ENCODE measurements at regions not wholly inside any gene's neighbourhood (a gene's known extent, or its start where the extent isn't known, plus 50 kb on each side); places are given as distances from the start of the nearest gene placed in this dataset.
"Not testable (repeated sequence)": the region's sequence is repeated elsewhere in the genome, so short reads cannot be mapped to it uniquely, and the experiment has no call there.

GRCh38 chr21:10346249-10346648, 175.1 kb upstream of the TPTE start:
- not testable (repeated sequence) for ATAC-seq (ENCODE audit: low read depth); H3K4me3 ChIP-seq (ENCODE audit: severe bottlenecking); H3K27ac ChIP-seq (ENCODE audit: poor library complexity, severe bottlenecking); H3K9me3 ChIP-seq (ENCODE audit: severe bottlenecking); DNase-seq (ENCODE audit: low spot score); H3K36me3 ChIP-seq (ENCODE audit: low read depth); H3K4me1 ChIP-seq (ENCODE audit: insufficient read depth, poor library complexity, severe bottlenecking); H3K27me3 ChIP-seq (ENCODE audit: insufficient read depth, poor library complexity, severe bottlenecking)

- not testable (repeated sequence) for H3K4me3 ChIP-seq (ENCODE audit: severe bottlenecking); H3K4me1 ChIP-seq (ENCODE audit: insufficient read depth, poor library complexity, severe bottlenecking); H3K9me3 ChIP-seq (ENCODE audit: severe bottlenecking); H3K36me3 ChIP-seq (ENCODE audit: low read depth); H3K27ac ChIP-seq (ENCODE audit: poor library complexity, severe bottlenecking); DNase-seq (ENCODE audit: low spot score); H3K27me3 ChIP-seq (ENCODE audit: insufficient read depth, poor library complexity, severe bottlenecking); ATAC-seq (ENCODE audit: low read depth)
These were observed 174.3 kb upstream of the TPTE start for GRCh38 chr21:10346933-10347615.

- not testable (repeated sequence) for H3K4me3 ChIP-seq (ENCODE audit: severe bottlenecking); H3K4me1 ChIP-seq (ENCODE audit: insufficient read depth, poor library complexity, severe bottlenecking); ATAC-seq (ENCODE audit: low read depth); H3K36me3 ChIP-seq (ENCODE audit: low read depth); H3K9me3 ChIP-seq (ENCODE audit: severe bottlenecking); DNase-seq (ENCODE audit: low spot score); H3K27me3 ChIP-seq (ENCODE audit: insufficient read depth, poor library complexity, severe bottlenecking); H3K27ac ChIP-seq (ENCODE audit: poor library complexity, severe bottlenecking)
These were observed 173.7 kb upstream of the TPTE start for GRCh38 chr21:10347675-10348074.

- not testable (repeated sequence) for ATAC-seq (ENCODE audit: low read depth); H3K9me3 ChIP-seq (ENCODE audit: severe bottlenecking); DNase-seq (ENCODE audit: low spot score)
These were observed 173.2 kb upstream of the TPTE start for GRCh38 chr21:10348150-10348549.

GRCh38 chr21:10354851-10355578, 166.4 kb upstream of the TPTE start:
- H3K27me3 ChIP-seq (ENCODE audit: insufficient read depth, poor library complexity, severe bottlenecking); H3K4me1 ChIP-seq (ENCODE audit: insufficient read depth, poor library complexity, severe bottlenecking); ATAC-seq (ENCODE audit: low read depth); H3K4me3 ChIP-seq (ENCODE audit: severe bottlenecking); H3K36me3 ChIP-seq (ENCODE audit: low read depth); H3K9me3 ChIP-seq (ENCODE audit: severe bottlenecking); H3K27ac ChIP-seq (ENCODE audit: poor library complexity, severe bottlenecking); DNase-seq (ENCODE audit: low spot score): not testable (repeated sequence)

More at GRCh38 chr21:10348150-10348549, 173.2 kb upstream of the TPTE start:
- H3K4me3 ChIP-seq (ENCODE audit: severe bottlenecking); H3K27me3 ChIP-seq (ENCODE audit: insufficient read depth, poor library complexity, severe bottlenecking); H3K36me3 ChIP-seq (ENCODE audit: low read depth); H3K27ac ChIP-seq (ENCODE audit: poor library complexity, severe bottlenecking); H3K4me1 ChIP-seq (ENCODE audit: insufficient read depth, poor library complexity, severe bottlenecking): not testable (repeated sequence)

GRCh38 chr21:10359120-10359519, 162.3 kb upstream of the TPTE start:
- not testable (repeated sequence) for H3K9me3 ChIP-seq (ENCODE audit: severe bottlenecking); H3K4me1 ChIP-seq (ENCODE audit: insufficient read depth, poor library complexity, severe bottlenecking); DNase-seq (ENCODE audit: low spot score); H3K36me3 ChIP-seq (ENCODE audit: low read depth); ATAC-seq (ENCODE audit: low read depth); H3K4me3 ChIP-seq (ENCODE audit: severe bottlenecking); H3K27ac ChIP-seq (ENCODE audit: poor library complexity, severe bottlenecking); H3K27me3 ChIP-seq (ENCODE audit: insufficient read depth, poor library complexity, severe bottlenecking)

- H3K9me3 ChIP-seq (ENCODE audit: severe bottlenecking), result not testable (repeated sequence)
These were observed 161.5 kb upstream of the TPTE start for GRCh38 chr21:10359911-10360310.

GRCh38 chr21:10361214-10361736, 160.1 kb upstream of the TPTE start:
- H3K36me3 ChIP-seq (ENCODE audit: low read depth); H3K4me1 ChIP-seq (ENCODE audit: insufficient read depth, poor library complexity, severe bottlenecking); H3K27ac ChIP-seq (ENCODE audit: poor library complexity, severe bottlenecking); H3K27me3 ChIP-seq (ENCODE audit: insufficient read depth, poor library complexity, severe bottlenecking); H3K9me3 ChIP-seq (ENCODE audit: severe bottlenecking); H3K4me3 ChIP-seq (ENCODE audit: severe bottlenecking); DNase-seq (ENCODE audit: low spot score): not testable (repeated sequence)
- ATAC-seq (ENCODE audit: low read depth), result 0 out of 3 replicates have a peak, but pooled peaks have one; percentile 7

More at GRCh38 chr21:10359911-10360310, 161.5 kb upstream of the TPTE start:
- H3K4me3 ChIP-seq (ENCODE audit: severe bottlenecking); ATAC-seq (ENCODE audit: low read depth); H3K27ac ChIP-seq (ENCODE audit: poor library complexity, severe bottlenecking); DNase-seq (ENCODE audit: low spot score); H3K4me1 ChIP-seq (ENCODE audit: insufficient read depth, poor library complexity, severe bottlenecking); H3K36me3 ChIP-seq (ENCODE audit: low read depth); H3K27me3 ChIP-seq (ENCODE audit: insufficient read depth, poor library complexity, severe bottlenecking): not testable (repeated sequence)

- not testable (repeated sequence) for H3K9me3 ChIP-seq (ENCODE audit: severe bottlenecking); H3K27ac ChIP-seq (ENCODE audit: poor library complexity, severe bottlenecking); DNase-seq (ENCODE audit: low spot score); H3K27me3 ChIP-seq (ENCODE audit: insufficient read depth, poor library complexity, severe bottlenecking); H3K4me1 ChIP-seq (ENCODE audit: insufficient read depth, poor library complexity, severe bottlenecking); ATAC-seq (ENCODE audit: low read depth); H3K4me3 ChIP-seq (ENCODE audit: severe bottlenecking); H3K36me3 ChIP-seq (ENCODE audit: low read depth)
These were observed 158.6 kb upstream of the TPTE start for GRCh38 chr21:10362816-10363215.

GRCh38 chr21:10363321-10363720, 158.1 kb upstream of the TPTE start:
- not testable (repeated sequence) for H3K9me3 ChIP-seq (ENCODE audit: severe bottlenecking); H3K4me3 ChIP-seq (ENCODE audit: severe bottlenecking)

GRCh38 chr21:10366210-10366609, 155.2 kb upstream of the TPTE start:
- DNase-seq (ENCODE audit: low spot score); H3K27ac ChIP-seq (ENCODE audit: poor library complexity, severe bottlenecking); H3K9me3 ChIP-seq (ENCODE audit: severe bottlenecking); ATAC-seq (ENCODE audit: low read depth); H3K36me3 ChIP-seq (ENCODE audit: low read depth); H3K4me3 ChIP-seq (ENCODE audit: severe bottlenecking); H3K27me3 ChIP-seq (ENCODE audit: insufficient read depth, poor library complexity, severe bottlenecking); H3K4me1 ChIP-seq (ENCODE audit: insufficient read depth, poor library complexity, severe bottlenecking): not testable (repeated sequence)

More at GRCh38 chr21:10363321-10363720, 158.1 kb upstream of the TPTE start:
- H3K27me3 ChIP-seq (ENCODE audit: insufficient read depth, poor library complexity, severe bottlenecking); ATAC-seq (ENCODE audit: low read depth); DNase-seq (ENCODE audit: low spot score); H3K27ac ChIP-seq (ENCODE audit: poor library complexity, severe bottlenecking); H3K36me3 ChIP-seq (ENCODE audit: low read depth); H3K4me1 ChIP-seq (ENCODE audit: insufficient read depth, poor library complexity, severe bottlenecking): not testable (repeated sequence)

Data from RWPE2 (cell line).